Prostate gland (tissue), 2 donors: ENCODE measurements at regions not wholly inside any gene's neighbourhood (a gene's known extent, or its start where the extent isn't known, plus 50 kb on each side); places are given as distances from the start of the nearest gene placed in this dataset.
"Not testable (repeated sequence)": the region's sequence is repeated elsewhere in the genome, so short reads cannot be mapped to it uniquely, and the experiment has no call there.

Source experiments
- CTCF ChIP-seq, 4 experiments: fragments of 200-600 bp in 2 of 4; fragments of 450-650 bp in 2 of 4; sonication (generic) in 2 of 4; IDR thresholded peaks; 1 replicate in 3 of 4; 2 replicates in 1 of 4; pipeline ENCODE4 v1.5.1; 2016 to 2019; ENCODE audit warnings: antibody characterized with exemption in 4 of 4, mild to moderate bottlenecking in 2 of 4, moderate library complexity in 2 of 4
- POLR2A ChIP-seq: fragments of 450-650 bp; IDR thresholded peaks from one replicate; pipeline ENCODE4 v1.6.1; 2016; ENCODE audit warnings: antibody characterized with exemption, mild to moderate bottlenecking
- POLR2AphosphoS5 ChIP-seq: sonication (generic); formaldehyde crosslinking; IDR thresholded peaks from one replicate; pipeline ENCODE4 v1.6.1; 2017; ENCODE audit warnings: antibody characterized with exemption

GRCh38 chrY:8922576-8922975, 414.7 kb upstream of the TSPY4 start:
- TF ChIP-seq POLR2A; CTCF (IDR thresholded peaks at IDR 0.05); POLR2AphosphoS5: not testable (repeated sequence)
